Neutrophil (primary cell): ENCODE measurements at regions not wholly inside any gene's neighbourhood (a gene's known extent, or its start where the extent isn't known, plus 50 kb on each side); places are given as distances from the start of the nearest gene placed in this dataset.

Experiments used
- H3K27ac ChIP-seq: fragments of 200-600 bp; sonication (generic); 2 replicates; pipeline ENCODE4 v1.5.1; 2016; ENCODE audit warnings: mild to moderate bottlenecking, moderate library complexity
- H3K27me3 ChIP-seq: fragments of 200-600 bp; sonication (generic); 2 replicates; pipeline ENCODE4 v1.6.0; 2016; ENCODE audit warnings: mild to moderate bottlenecking
- H3K36me3 ChIP-seq: fragments of 200-600 bp; sonication (generic); 2 replicates; pipeline ENCODE4 v1.5.1; 2017
- H3K4me1 ChIP-seq, 2 experiments: fragments of 200-600 bp in 1 of 2; sonication (generic) in 1 of 2; 1 replicate in 1 of 2; 2 replicates in 1 of 2; pipeline versions ENCODE4 v1.5.1 to v1.6.1; 2013 to 2016; ENCODE audit warnings: low read depth in 1 of 2, low read length in 1 of 2, mild to moderate bottlenecking in 1 of 2, moderate library complexity in 1 of 2; ENCODE audit not compliant: control insufficient read depth in 1 of 2, insufficient read depth in 1 of 2
- H3K4me3 ChIP-seq, 2 experiments: fragments of 200-600 bp in 1 of 2; sonication (generic) in 1 of 2; 1 replicate in 1 of 2; 2 replicates in 1 of 2; pipeline ENCODE4 v1.5.1; 2013 to 2016; ENCODE audit warnings: low read depth in 1 of 2, low read length in 1 of 2, mild to moderate bottlenecking in 1 of 2, moderate library complexity in 1 of 2
- H3K9me3 ChIP-seq: fragments of 200-600 bp; sonication (generic); 2 replicates; pipeline ENCODE4 v1.5.1; 2016
- CTCF ChIP-seq: fragments of 200-600 bp; sonication (generic); IDR thresholded peaks from 2 replicates; pipeline ENCODE4 v1.5.1; 2016; ENCODE audit warnings: antibody characterized with exemption

DNA sequence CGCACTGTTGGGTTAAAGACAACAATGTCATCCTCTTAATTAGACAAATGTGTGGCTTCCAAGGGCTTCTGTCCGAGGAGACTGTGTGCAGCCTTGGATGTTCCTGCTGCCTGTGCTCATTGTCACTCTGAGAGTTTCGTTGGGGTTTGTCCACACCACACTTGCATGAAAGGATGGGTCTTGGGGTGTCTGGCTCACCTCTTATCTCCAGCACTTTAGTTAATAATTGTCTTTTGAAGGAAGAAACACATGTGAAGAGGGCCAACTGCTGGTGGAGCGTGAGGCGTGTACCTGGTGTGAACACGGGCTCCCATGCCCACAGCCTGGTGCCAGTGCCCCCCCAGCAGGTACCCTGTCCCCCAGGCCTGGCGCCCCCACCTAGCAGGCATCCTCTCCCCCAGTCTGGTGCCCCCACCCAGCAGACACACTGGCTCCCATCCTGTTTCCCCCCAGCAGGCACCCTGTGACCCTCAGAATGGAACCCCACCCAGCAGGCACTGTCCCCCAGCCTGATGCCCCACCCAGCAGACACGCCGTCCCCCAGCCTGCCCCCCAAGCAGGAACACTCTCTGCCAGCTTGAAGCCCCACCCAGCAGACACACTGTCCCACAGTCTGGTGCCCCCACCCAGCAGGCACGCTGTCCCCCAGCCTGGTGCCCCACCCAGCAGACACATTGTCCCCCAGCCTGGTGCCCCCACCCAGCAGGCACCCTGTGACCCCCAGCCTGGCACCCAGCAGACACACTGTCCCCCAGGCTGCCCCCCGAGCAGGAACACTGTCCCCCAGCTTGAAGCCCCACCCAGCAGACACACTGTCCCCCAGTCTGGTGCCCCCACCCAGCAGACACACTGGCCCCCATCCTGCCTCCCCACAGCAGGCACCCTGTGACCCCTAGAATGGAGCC is 96.3 kb upstream of the TMEM18 start:
- Histone ChIP-seq H3K27me3 (no peaks in the 10 kb centered on the region), H3K9me3 (no peaks in the 10 kb centered on the region), H3K4me1 (no peaks in the 10 kb centered on the region), H3K36me3 (no peaks in the 10 kb centered on the region), H3K27ac (no peak overlapping the region), H3K4me3 (no peak overlapping the region)
- no peak for TF ChIP-seq CTCF

DNA sequence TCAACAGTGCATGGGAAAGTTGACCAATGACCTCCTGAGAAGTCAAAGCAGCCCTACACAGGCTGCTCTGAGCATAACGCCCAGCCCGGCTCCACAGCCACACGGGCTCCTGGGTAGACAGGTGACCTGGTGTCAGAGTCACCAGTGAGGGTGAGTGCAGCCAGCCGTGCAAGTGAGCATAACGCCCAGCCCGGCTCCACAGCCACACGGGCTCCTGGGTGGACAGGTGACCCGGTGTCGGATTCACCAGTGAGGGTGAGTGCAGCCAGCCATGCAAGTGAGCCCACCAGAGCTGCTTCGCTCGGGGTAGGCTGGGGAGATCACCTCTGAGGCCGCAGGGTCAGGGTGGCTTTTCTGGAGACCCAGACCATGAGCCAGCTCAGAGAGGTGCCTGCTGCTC is 94.3 kb upstream of the TMEM18 start:
- Histone ChIP-seq H3K4me1 (no peaks in the 10 kb centered on the region), H3K9me3 (no peaks in the 10 kb centered on the region), H3K36me3 (no peaks in the 10 kb centered on the region), H3K27ac (no peak overlapping the region), H3K27me3 (no peaks in the 10 kb centered on the region), H3K4me3 (no peak overlapping the region)
- TF ChIP-seq CTCF, result no peak

- H3K4me1 ChIP-seq, result no peaks in the 10 kb centered on the region
- H3K9me3 ChIP-seq, result no peaks in the 10 kb centered on the region
- H3K27ac ChIP-seq, result no peak overlapping the region
- H3K36me3 ChIP-seq, result no peaks in the 10 kb centered on the region
- no peak for TF ChIP-seq CTCF
- no peaks in the 10 kb centered on the region for H3K27me3 ChIP-seq
- no peak overlapping the region for H3K4me3 ChIP-seq
Measured at GRCh38 chr2:770776-771175, 93.6 kb upstream of the TMEM18 start.

DNA sequence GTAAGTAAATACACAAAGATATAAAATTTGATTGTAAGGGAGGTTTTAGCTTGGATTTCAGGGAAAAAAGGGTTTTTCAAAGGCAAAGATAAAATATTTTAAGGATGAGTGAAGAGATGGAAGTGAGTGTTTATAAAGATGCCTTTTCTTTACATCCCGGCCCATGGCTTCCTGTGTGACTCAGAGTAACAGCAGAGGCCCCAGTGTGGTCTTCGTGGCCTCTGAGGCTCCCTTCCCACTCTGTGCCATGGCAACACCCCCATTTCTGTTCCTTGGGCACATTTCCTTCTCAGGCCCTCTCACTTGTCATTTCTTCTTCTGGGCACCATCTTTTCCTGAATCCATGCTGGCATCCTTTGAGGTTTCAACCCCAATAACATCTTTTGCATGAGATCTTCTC is 92.6 kb upstream of the TMEM18 start:
- Histone ChIP-seq H3K4me3 (no peak overlapping the region), H3K9me3 (no peaks in the 10 kb centered on the region), H3K27me3 (no peaks in the 10 kb centered on the region), H3K27ac (no peak overlapping the region), H3K4me1 (no peaks in the 10 kb centered on the region), H3K36me3 (no peaks in the 10 kb centered on the region)
- no peak for TF ChIP-seq CTCF

DNA sequence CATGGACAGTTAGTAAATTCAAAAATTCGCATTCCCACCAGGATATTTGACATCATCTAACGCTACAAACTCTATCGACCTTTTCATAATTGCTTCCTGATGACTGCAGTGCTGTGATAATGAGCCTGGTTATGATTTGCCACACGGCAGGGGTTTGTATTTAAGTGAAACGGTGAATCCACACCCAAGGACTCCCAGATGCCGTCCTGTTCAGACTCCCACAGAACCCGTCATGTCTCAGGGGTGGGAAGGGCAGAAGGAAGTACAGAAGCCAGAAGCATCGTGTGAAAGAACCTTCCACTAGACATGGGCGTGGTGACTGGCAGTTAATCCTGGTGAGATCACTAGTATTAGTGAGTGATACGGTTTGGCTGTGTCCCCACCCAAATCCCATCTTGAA is 91.2 kb upstream of the TMEM18 start:
- no peaks in the 10 kb centered on the region for H3K4me1 ChIP-seq
- TF ChIP-seq CTCF, result no peak

More for the DNA sequence above, 91.2 kb upstream of the TMEM18 start:
- H3K4me3 ChIP-seq, result no peak overlapping the region
- H3K36me3 ChIP-seq, result no peaks in the 10 kb centered on the region
- no peak overlapping the region for H3K27ac ChIP-seq
- no peaks in the 10 kb centered on the region for H3K9me3 ChIP-seq
- no peaks in the 10 kb centered on the region for H3K27me3 ChIP-seq
